Neuronal stem cell (in vitro differentiated cells): ENCODE measurements at regions not wholly inside any gene's neighbourhood (a gene's known extent, or its start where the extent isn't known, plus 50 kb on each side); places are given as distances from the start of the nearest gene placed in this dataset.

Experiments used
- DNase-seq: peaks from one replicate; pipeline ENCODE4 v3.0.0-alpha.2; 2013; ENCODE audit warnings: low spot score
- H2AFZ ChIP-seq: one replicate; pipeline ENCODE4 v1.6.1; 2013; ENCODE audit warnings: mild to moderate bottlenecking, low read length, inconsistent platforms
- H2AK5ac ChIP-seq: 2 replicates; pipeline ENCODE4 v1.6.1; 2013; ENCODE audit warnings: low read depth, mild to moderate bottlenecking, inconsistent platforms, low read length, moderate library complexity, mixed read lengths
- H2BK120ac ChIP-seq: 2 replicates; pipeline ENCODE4 v1.6.1; 2013; ENCODE audit warnings: low read depth, mild to moderate bottlenecking, inconsistent platforms, low read length, moderate library complexity, mixed read lengths
- H2BK12ac ChIP-seq: one replicate; pipeline ENCODE4 v1.6.1; 2013; ENCODE audit warnings: low read length, inconsistent platforms
- H2BK15ac ChIP-seq: 2 replicates; pipeline ENCODE4 v1.6.1; 2013; ENCODE audit warnings: mild to moderate bottlenecking, low read length, inconsistent platforms, mixed read lengths
- H2BK5ac ChIP-seq: one replicate; pipeline ENCODE4 v1.6.1; 2013; ENCODE audit warnings: inconsistent platforms, mild to moderate bottlenecking, low read length, moderate library complexity
- H3K14ac ChIP-seq: one replicate; pipeline ENCODE4 v1.6.1; 2013; ENCODE audit warnings: low read length, inconsistent platforms
- H3K18ac ChIP-seq: 2 replicates; pipeline ENCODE4 v1.6.1; 2013; ENCODE audit warnings: low read length, inconsistent platforms
- H3K23ac ChIP-seq: 2 replicates; pipeline ENCODE4 v1.6.1; 2013; ENCODE audit warnings: low read depth, mild to moderate bottlenecking, mixed read lengths, low read length, inconsistent platforms; ENCODE audit not compliant: poor library complexity
- H3K27ac ChIP-seq: replicated peaks from 3 replicates; pipeline ENCODE4 v1.5.1; 2013; ENCODE audit warnings: low read length, inconsistent platforms
- H3K27me3 ChIP-seq, 3 experiments: 2 replicates each; pipeline ENCODE4 v1.6.1; 2013; ENCODE audit warnings: low read length in 3 of 3, mild to moderate bottlenecking in 2 of 3, inconsistent platforms in 1 of 3, low read depth in 1 of 3, mixed read lengths in 1 of 3, moderate library complexity in 1 of 3; ENCODE audit not compliant: control insufficient read depth in 3 of 3, insufficient read depth in 3 of 3
- H3K36me3 ChIP-seq, 2 donors: replicated peaks in 1 of 2; 2 replicates each; pipeline ENCODE4 v1.6.1; 2013; ENCODE audit warnings: low read length in 2 of 2; ENCODE audit not compliant: control insufficient read depth in 2 of 2, insufficient read depth in 2 of 2
- H3K4ac ChIP-seq: 2 replicates; pipeline ENCODE4 v1.6.1; 2013; ENCODE audit warnings: inconsistent platforms, mild to moderate bottlenecking, low read length, moderate library complexity
- H3K4me1 ChIP-seq, 2 donors: 1 replicate in 1 of 2; 2 replicates in 1 of 2; pipeline ENCODE4 v1.6.1; 2013; ENCODE audit warnings: low read length in 2 of 2, low read depth in 1 of 2; ENCODE audit not compliant: control insufficient read depth in 2 of 2, insufficient read depth in 1 of 2
- H3K4me2 ChIP-seq: one replicate; pipeline ENCODE4 v1.6.1; 2013; ENCODE audit warnings: mild to moderate bottlenecking, low read length, inconsistent platforms; ENCODE audit not compliant: insufficient read depth, poor library complexity, severe bottlenecking
- H3K4me3 ChIP-seq, 2 donors: 2 replicates each; pipeline ENCODE4 v1.5.1; 2013; ENCODE audit warnings: low read length in 2 of 2, mild to moderate bottlenecking in 2 of 2, inconsistent platforms in 1 of 2, moderate library complexity in 1 of 2
- H3K79me1 ChIP-seq: one replicate; pipeline ENCODE4 v1.6.1; 2013; ENCODE audit warnings: low read depth, mild to moderate bottlenecking, inconsistent platforms, low read length, moderate library complexity
- H3K9ac ChIP-seq: one replicate; pipeline ENCODE4 v1.6.1; 2013; ENCODE audit warnings: mild to moderate bottlenecking, low read depth, low read length, inconsistent platforms; ENCODE audit not compliant: poor library complexity
- H3K9me3 ChIP-seq, 2 donors: replicated peaks in 1 of 2; 2 replicates each; pipeline versions ENCODE3 to v1.6.1; 2013; ENCODE audit warnings: low read length in 2 of 2, mild to moderate bottlenecking in 2 of 2, inconsistent platforms in 1 of 2, low read depth in 1 of 2, mixed read lengths in 1 of 2, moderate library complexity in 1 of 2; ENCODE audit not compliant: control insufficient read depth in 2 of 2, insufficient read depth in 1 of 2
- H4K8ac ChIP-seq: one replicate; pipeline ENCODE4 v1.6.1; 2013; ENCODE audit warnings: low read depth, mild to moderate bottlenecking, inconsistent platforms, low read length, moderate library complexity
- H4K91ac ChIP-seq: one replicate; pipeline ENCODE4 v1.6.1; 2013; ENCODE audit warnings: low read length, low read depth, mild to moderate bottlenecking, inconsistent platforms; ENCODE audit not compliant: poor library complexity
- WGBS, 2 donors: extraction: QIAGEN DNeasy Blood & Tissue Kit; methylation state at CpG; one replicate each; pipeline ENCODE4 v1.1.7; 2013; ENCODE audit warnings: missing lambda C conversion rate in 2 of 2, mixed read lengths in 1 of 2; ENCODE audit not compliant: insufficient read length in 2 of 2, insufficient replicate concordance in 1 of 2; ENCODE audit errors: extremely low coverage in 2 of 2; 5-methylcytosine and 5-hydroxymethylcytosine counted together

DNA sequence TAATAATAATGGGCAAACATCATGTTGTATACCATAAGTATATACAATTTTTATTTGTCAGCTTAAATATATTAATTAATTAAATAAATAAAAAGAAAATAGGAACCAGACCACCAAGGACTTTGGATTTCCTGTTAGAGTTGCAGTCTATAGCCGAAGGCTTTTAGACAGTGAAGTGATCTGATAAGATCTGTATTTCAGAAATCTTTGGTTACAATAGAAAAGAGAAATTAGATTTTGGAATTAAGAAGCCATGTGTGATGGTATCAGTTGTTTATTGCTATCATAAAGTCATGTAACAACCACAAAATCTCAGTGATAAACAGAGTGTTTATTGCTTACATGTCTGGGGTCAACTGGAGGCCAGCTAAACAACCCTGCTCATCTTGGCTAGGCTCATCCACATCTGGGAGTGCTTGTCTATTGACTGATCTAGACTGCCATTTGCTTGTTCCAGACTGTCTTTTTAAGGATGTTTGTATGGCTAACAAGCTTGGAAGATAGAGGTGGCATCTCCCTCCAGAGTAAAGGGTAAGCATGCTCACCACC lies 142.1 kb upstream of the USP9X start:
- Histone ChIP-seq H3K4me1 (peaks cover 0 to 4% of the 10 kb centered on the region in 2 donors), H3K4ac (no peak overlapping the region), H2AFZ (no peak overlapping the region), H3K9ac (no peak overlapping the region), H3K4me3 (no peak overlapping the region), H3K4me2 (no peak overlapping the region), H2AK5ac (no peak overlapping the region), H3K14ac (no peak overlapping the region), H3K79me1 (no peaks in the 10 kb centered on the region), H2BK15ac (no peak overlapping the region), H3K27ac (no peak overlapping the region), H4K8ac (no peak overlapping the region), H4K91ac (no peak overlapping the region), H3K23ac (no peak overlapping the region), H3K18ac (no peak overlapping the region), H2BK5ac (no peak overlapping the region), H3K36me3 (no peaks in the 10 kb centered on the region), H2BK12ac (no peak overlapping the region), H3K9me3 (no peaks in the 10 kb centered on the region), H2BK120ac (no peak overlapping the region), H3K27me3 (no peaks in the 10 kb centered on the region)
- WGBS, 2 donors: no CpG with 5 or more reads among the region's 1 CpG
- no peak for DNase-seq

DNA sequence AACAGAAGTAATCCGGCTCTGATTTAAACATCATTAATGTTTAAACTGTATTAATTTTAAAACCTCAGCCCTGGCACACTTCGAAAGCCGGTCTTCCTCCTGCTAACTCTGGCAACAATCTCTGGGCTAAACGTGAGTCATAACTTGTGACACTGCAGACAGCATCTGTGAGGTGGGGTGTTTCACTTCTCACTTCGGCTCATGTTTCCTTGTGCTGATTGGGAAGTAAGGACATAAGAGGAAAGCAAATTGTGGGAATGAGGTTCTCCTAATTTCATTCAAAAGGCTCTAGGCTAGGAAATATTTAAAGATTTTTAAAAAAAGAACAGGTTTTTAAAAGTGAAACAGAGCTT lies 139.9 kb upstream of the USP9X start:
- Histone ChIP-seq H2BK5ac (no peak overlapping the region), H4K8ac (no peak overlapping the region), H2BK12ac (no peak overlapping the region), H3K4me1 (peaks cover 0 to 4% of the 10 kb centered on the region in 2 donors), H3K14ac (no peak overlapping the region), H2BK15ac (no peak overlapping the region), H3K9me3 (no peaks in the 10 kb centered on the region), H4K91ac (no peak overlapping the region), H3K4ac (no peak overlapping the region), H3K4me3 (no peak overlapping the region), H3K36me3 (no peaks in the 10 kb centered on the region), H3K23ac (no peak overlapping the region), H3K9ac (no peak overlapping the region), H3K27ac (no peak overlapping the region), H2AK5ac (no peak overlapping the region), H2BK120ac (no peak overlapping the region), H3K4me2 (peak overlapping the region; percentile 11), H2AFZ (no peak overlapping the region), H3K79me1 (no peaks in the 10 kb centered on the region), H3K18ac (no peak overlapping the region), H3K27me3 (no peaks in the 10 kb centered on the region)
- no peak for DNase-seq
- no CpG with 5 or more reads among the region's 5 CpGs for WGBS, 2 donors

GRCh38 chrX:40947276-40947675 lies 138.0 kb upstream of the USP9X start:
- no peak overlapping the region for H2AFZ ChIP-seq
- H2BK12ac ChIP-seq: no peak overlapping the region
- H3K27me3 ChIP-seq: no peaks in the 10 kb centered on the region
- no peak overlapping the region for H3K27ac ChIP-seq
- H3K4ac ChIP-seq: no peak overlapping the region
- H3K4me1 ChIP-seq: peaks cover 0 to 4% of the 10 kb centered on the region in 2 donors
- H3K9ac ChIP-seq: no peak overlapping the region
- no peaks in the 10 kb centered on the region for H3K9me3 ChIP-seq
- no peak overlapping the region for H2BK120ac ChIP-seq
- no peak overlapping the region for H2BK5ac ChIP-seq
- no peak overlapping the region for H3K23ac ChIP-seq
- no peak overlapping the region for H2BK15ac ChIP-seq
- H4K8ac ChIP-seq: no peak overlapping the region
- H3K79me1 ChIP-seq: no peaks in the 10 kb centered on the region
- no peak overlapping the region for H3K4me3 ChIP-seq
- no peak overlapping the region for H3K14ac ChIP-seq
- H2AK5ac ChIP-seq: no peak overlapping the region
- no peak for DNase-seq
- H3K4me2 ChIP-seq: no peak overlapping the region
- WGBS, 2 donors: no CpG with 5 or more reads among the region's 3 CpGs
- no peaks in the 10 kb centered on the region for H3K36me3 ChIP-seq
- no peak overlapping the region for H4K91ac ChIP-seq
- H3K18ac ChIP-seq: no peak overlapping the region

DNA sequence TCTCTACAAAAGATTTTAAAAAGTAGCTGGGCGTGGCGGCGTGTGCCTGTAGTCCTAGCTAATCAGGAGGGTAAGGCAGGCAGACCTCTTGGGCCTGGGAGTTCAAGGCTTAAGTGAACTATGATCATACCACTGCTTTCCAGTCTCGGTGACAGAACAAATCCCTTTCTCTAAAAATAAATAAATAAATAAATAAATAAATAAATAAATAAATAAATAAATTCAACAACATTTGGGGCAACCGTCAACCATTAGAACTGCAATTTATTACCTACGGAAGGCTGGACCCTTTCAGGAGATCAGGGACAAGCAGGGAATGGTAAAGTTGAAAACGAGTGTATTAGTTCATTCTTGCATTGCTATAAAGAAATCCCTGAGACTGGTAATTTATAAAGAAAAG lies 136.2 kb upstream of the USP9X start:
- no peak for DNase-seq
- H4K91ac ChIP-seq: no peak overlapping the region
- H3K79me1 ChIP-seq: no peaks in the 10 kb centered on the region
- peaks cover 0 to 4% of the 10 kb centered on the region in 2 donors for H3K4me1 ChIP-seq
- no peak overlapping the region for H3K4ac ChIP-seq
- H3K18ac ChIP-seq: no peak overlapping the region
- no peak overlapping the region for H2BK12ac ChIP-seq
- no peak overlapping the region for H3K27ac ChIP-seq
- H2BK15ac ChIP-seq: no peak overlapping the region
- no peak overlapping the region for H3K14ac ChIP-seq
- H3K9ac ChIP-seq: no peak overlapping the region
- WGBS, 2 donors: no CpG with 5 or more reads among the region's 7 CpGs
- no peak overlapping the region for H3K4me3 ChIP-seq
- H4K8ac ChIP-seq: no peak overlapping the region
- H3K9me3 ChIP-seq: no peaks in the 10 kb centered on the region
- no peak overlapping the region for H2BK120ac ChIP-seq
- no peak overlapping the region for H2AK5ac ChIP-seq
- H2BK5ac ChIP-seq: no peak overlapping the region
- no peak overlapping the region for H3K23ac ChIP-seq
- H2AFZ ChIP-seq: no peak overlapping the region
- H3K36me3 ChIP-seq: no peaks in the 10 kb centered on the region
- H3K4me2 ChIP-seq: no peak overlapping the region
- no peaks in the 10 kb centered on the region for H3K27me3 ChIP-seq
